ENCODE measurements at regions not wholly inside any gene's neighbourhood (a gene's known extent, or its start where the extent isn't known, plus 50 kb on each side); places are given as distances from the start of the nearest gene placed in this dataset.
"Not testable (repeated sequence)": the region's sequence is repeated elsewhere in the genome, so short reads cannot be mapped to it uniquely, and the experiment has no call there.

- not testable (repeated sequence) for H2AFZ ChIP-seq (ENCODE audit: low read length); H3K9me3 ChIP-seq (ENCODE audit: low read length); H3F3A ChIP-seq (ENCODE audit: insufficient read depth, low read length); H3K4me1 ChIP-seq (ENCODE audit: insufficient read depth, low read length, severe bottlenecking); H4K20me1 ChIP-seq (ENCODE audit: insufficient read depth, low read length); H3K79me2 ChIP-seq (ENCODE audit: insufficient read depth, low read length); H3K4me2 ChIP-seq (ENCODE audit: low read length); H3K4me3 ChIP-seq (ENCODE audit: low read depth, low read length, poor library complexity, severe bottlenecking); H3K27ac ChIP-seq (ENCODE audit: low read depth, low read length, poor library complexity, severe bottlenecking); H3K27me3 ChIP-seq (ENCODE audit: insufficient read depth, low read length); H3K9me2 ChIP-seq (ENCODE audit: low read depth, low read length); H3K9ac ChIP-seq (ENCODE audit: low read length); H3K36me3 ChIP-seq (ENCODE audit: insufficient read depth, low read length)
These were observed 311.1 kb downstream of the TUBA3C start for GRCh38 chr13:18870557-18870956.

- H3K4me2 ChIP-seq (ENCODE audit: low read length); H2AFZ ChIP-seq (ENCODE audit: low read length); H3K4me1 ChIP-seq (ENCODE audit: insufficient read depth, low read length, severe bottlenecking); H3F3A ChIP-seq (ENCODE audit: insufficient read depth, low read length); H3K27me3 ChIP-seq (ENCODE audit: insufficient read depth, low read length); H3K27ac ChIP-seq (ENCODE audit: low read depth, low read length, poor library complexity, severe bottlenecking); H4K20me1 ChIP-seq (ENCODE audit: insufficient read depth, low read length); H3K9ac ChIP-seq (ENCODE audit: low read length); H3K79me2 ChIP-seq (ENCODE audit: insufficient read depth, low read length); H3K9me2 ChIP-seq (ENCODE audit: low read depth, low read length); H3K4me3 ChIP-seq (ENCODE audit: low read depth, low read length, poor library complexity, severe bottlenecking); H3K9me3 ChIP-seq (ENCODE audit: low read length); H3K36me3 ChIP-seq (ENCODE audit: insufficient read depth, low read length): not testable (repeated sequence)
These were observed 312.3 kb downstream of the TUBA3C start for GRCh38 chr13:18869365-18869764.

- H3K9me3 ChIP-seq (ENCODE audit: low read length); H3K9ac ChIP-seq (ENCODE audit: low read length); H3K36me3 ChIP-seq (ENCODE audit: insufficient read depth, low read length); H3F3A ChIP-seq (ENCODE audit: insufficient read depth, low read length); H3K27ac ChIP-seq (ENCODE audit: low read depth, low read length, poor library complexity, severe bottlenecking); H3K79me2 ChIP-seq (ENCODE audit: insufficient read depth, low read length); H3K4me2 ChIP-seq (ENCODE audit: low read length); H3K27me3 ChIP-seq (ENCODE audit: insufficient read depth, low read length); H3K4me3 ChIP-seq (ENCODE audit: low read depth, low read length, poor library complexity, severe bottlenecking); H3K4me1 ChIP-seq (ENCODE audit: insufficient read depth, low read length, severe bottlenecking); H4K20me1 ChIP-seq (ENCODE audit: insufficient read depth, low read length); H3K9me2 ChIP-seq (ENCODE audit: low read depth, low read length); H2AFZ ChIP-seq (ENCODE audit: low read length): not testable (repeated sequence)
These were observed 343.5 kb downstream of the TUBA3C start for GRCh38 chr13:18837986-18838629.

GRCh38 chr13:18837179-18837745 lies 344.4 kb downstream of the TUBA3C start:
- H3K9ac ChIP-seq (ENCODE audit: low read length); H3K36me3 ChIP-seq (ENCODE audit: insufficient read depth, low read length); H4K20me1 ChIP-seq (ENCODE audit: insufficient read depth, low read length); H3K27me3 ChIP-seq (ENCODE audit: insufficient read depth, low read length); H2AFZ ChIP-seq (ENCODE audit: low read length); H3K9me3 ChIP-seq (ENCODE audit: low read length); H3F3A ChIP-seq (ENCODE audit: insufficient read depth, low read length); H3K9me2 ChIP-seq (ENCODE audit: low read depth, low read length); H3K27ac ChIP-seq (ENCODE audit: low read depth, low read length, poor library complexity, severe bottlenecking); H3K79me2 ChIP-seq (ENCODE audit: insufficient read depth, low read length); H3K4me1 ChIP-seq (ENCODE audit: insufficient read depth, low read length, severe bottlenecking); H3K4me3 ChIP-seq (ENCODE audit: low read depth, low read length, poor library complexity, severe bottlenecking); H3K4me2 ChIP-seq (ENCODE audit: low read length): not testable (repeated sequence)

GRCh38 chr13:18836371-18837178 lies 345.0 kb downstream of the TUBA3C start:
- not testable (repeated sequence) for H3K27me3 ChIP-seq (ENCODE audit: insufficient read depth, low read length); H3K4me1 ChIP-seq (ENCODE audit: insufficient read depth, low read length, severe bottlenecking); H3K9me3 ChIP-seq (ENCODE audit: low read length); H3K79me2 ChIP-seq (ENCODE audit: insufficient read depth, low read length); H3K4me3 ChIP-seq (ENCODE audit: low read depth, low read length, poor library complexity, severe bottlenecking); H3K9ac ChIP-seq (ENCODE audit: low read length); H2AFZ ChIP-seq (ENCODE audit: low read length); H3K36me3 ChIP-seq (ENCODE audit: insufficient read depth, low read length); H3F3A ChIP-seq (ENCODE audit: insufficient read depth, low read length); H3K4me2 ChIP-seq (ENCODE audit: low read length); H3K9me2 ChIP-seq (ENCODE audit: low read depth, low read length); H3K27ac ChIP-seq (ENCODE audit: low read depth, low read length, poor library complexity, severe bottlenecking); H4K20me1 ChIP-seq (ENCODE audit: insufficient read depth, low read length)

GRCh38 chr13:18835754-18836153 lies 345.9 kb downstream of the TUBA3C start:
- H3K27me3 ChIP-seq (ENCODE audit: insufficient read depth, low read length): not testable (repeated sequence)

GRCh38 chr13:18824678-18825077 lies 356.9 kb downstream of the TUBA3C start:
- H3K27ac ChIP-seq (ENCODE audit: low read depth, low read length, poor library complexity, severe bottlenecking); H3K27me3 ChIP-seq (ENCODE audit: insufficient read depth, low read length); H3K9me2 ChIP-seq (ENCODE audit: low read depth, low read length): not testable (repeated sequence)

More at GRCh38 chr13:18835754-18836153, 345.9 kb downstream of the TUBA3C start:
- H3K9me2 ChIP-seq (ENCODE audit: low read depth, low read length); H3F3A ChIP-seq (ENCODE audit: insufficient read depth, low read length); H3K79me2 ChIP-seq (ENCODE audit: insufficient read depth, low read length); H3K4me3 ChIP-seq (ENCODE audit: low read depth, low read length, poor library complexity, severe bottlenecking); H3K4me1 ChIP-seq (ENCODE audit: insufficient read depth, low read length, severe bottlenecking); H3K9ac ChIP-seq (ENCODE audit: low read length); H3K27ac ChIP-seq (ENCODE audit: low read depth, low read length, poor library complexity, severe bottlenecking); H2AFZ ChIP-seq (ENCODE audit: low read length); H4K20me1 ChIP-seq (ENCODE audit: insufficient read depth, low read length); H3K9me3 ChIP-seq (ENCODE audit: low read length); H3K4me2 ChIP-seq (ENCODE audit: low read length); H3K36me3 ChIP-seq (ENCODE audit: insufficient read depth, low read length): not testable (repeated sequence)

More at GRCh38 chr13:18824678-18825077, 356.9 kb downstream of the TUBA3C start:
- not testable (repeated sequence) for H3K36me3 ChIP-seq (ENCODE audit: insufficient read depth, low read length); H3K4me3 ChIP-seq (ENCODE audit: low read depth, low read length, poor library complexity, severe bottlenecking); H3F3A ChIP-seq (ENCODE audit: insufficient read depth, low read length); H3K79me2 ChIP-seq (ENCODE audit: insufficient read depth, low read length); H3K4me2 ChIP-seq (ENCODE audit: low read length); H4K20me1 ChIP-seq (ENCODE audit: insufficient read depth, low read length); H3K9me3 ChIP-seq (ENCODE audit: low read length); H3K4me1 ChIP-seq (ENCODE audit: insufficient read depth, low read length, severe bottlenecking); H3K9ac ChIP-seq (ENCODE audit: low read length); H2AFZ ChIP-seq (ENCODE audit: low read length)
